ENCODE measurements at regions not wholly inside any gene's neighbourhood (a gene's known extent, or its start where the extent isn't known, plus 50 kb on each side); places are given as distances from the start of the nearest gene placed in this dataset.

DNA sequence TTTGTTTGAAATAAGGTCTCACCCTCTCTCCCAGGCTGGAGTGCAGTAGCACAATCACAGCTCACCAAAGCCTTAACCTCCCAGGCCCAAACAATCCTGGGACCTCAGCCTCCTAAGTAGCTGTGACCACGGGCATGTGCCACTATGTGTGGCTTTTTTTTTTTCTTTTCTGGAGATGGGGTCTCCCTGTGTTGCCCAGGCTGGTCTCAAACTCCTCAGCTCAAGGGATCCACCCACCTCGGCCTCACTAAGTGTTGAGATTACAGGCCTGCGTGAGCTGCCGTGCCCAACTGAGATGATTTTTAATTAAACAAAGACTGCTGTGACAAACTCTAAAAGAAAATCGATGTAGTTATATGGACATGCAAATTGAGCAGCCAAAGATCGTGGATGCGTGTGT lies 768.4 kb upstream of the ADGRL2 start:
- DNase-seq: no peak

DNA sequence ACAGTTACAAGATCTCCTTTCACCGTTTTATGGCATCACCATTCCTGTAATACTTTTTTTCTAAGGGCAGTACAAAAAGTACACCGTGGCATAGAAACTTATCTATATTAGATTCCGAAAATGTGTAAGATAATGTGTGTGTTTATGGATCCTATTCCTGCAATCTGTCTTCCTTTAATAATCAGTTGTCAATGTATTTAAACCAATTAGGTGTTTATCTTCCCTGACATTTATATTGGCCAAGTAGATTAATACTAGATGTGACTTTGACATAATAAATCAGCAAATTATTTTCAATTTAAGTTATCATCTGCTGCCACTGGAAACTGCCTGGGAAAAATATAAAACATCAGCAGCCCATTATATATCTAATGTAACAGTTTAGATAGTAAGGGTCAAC lies 770.3 kb upstream of the ADGRL2 start:
- DNase-seq: no peak

DNA sequence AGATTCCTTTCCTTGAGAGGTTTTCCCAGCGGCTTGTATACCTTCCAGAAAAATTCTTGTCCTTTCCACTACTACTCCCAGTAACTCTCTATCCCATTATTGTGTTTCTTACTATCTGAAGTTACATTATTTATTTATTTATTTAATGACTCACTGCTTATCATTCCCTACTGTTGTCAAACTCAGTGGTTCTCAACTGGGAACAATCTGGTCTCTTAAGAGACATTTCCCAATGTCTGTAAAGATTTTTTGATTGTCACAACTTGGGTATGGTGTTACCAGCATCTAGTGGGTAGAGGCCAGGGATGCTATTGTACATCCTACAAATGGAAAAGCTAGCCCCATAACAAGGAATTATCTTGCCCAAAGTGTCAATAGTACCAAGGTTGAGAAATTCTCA lies 771.5 kb upstream of the ADGRL2 start:
- DNase-seq: no peak

DNA sequence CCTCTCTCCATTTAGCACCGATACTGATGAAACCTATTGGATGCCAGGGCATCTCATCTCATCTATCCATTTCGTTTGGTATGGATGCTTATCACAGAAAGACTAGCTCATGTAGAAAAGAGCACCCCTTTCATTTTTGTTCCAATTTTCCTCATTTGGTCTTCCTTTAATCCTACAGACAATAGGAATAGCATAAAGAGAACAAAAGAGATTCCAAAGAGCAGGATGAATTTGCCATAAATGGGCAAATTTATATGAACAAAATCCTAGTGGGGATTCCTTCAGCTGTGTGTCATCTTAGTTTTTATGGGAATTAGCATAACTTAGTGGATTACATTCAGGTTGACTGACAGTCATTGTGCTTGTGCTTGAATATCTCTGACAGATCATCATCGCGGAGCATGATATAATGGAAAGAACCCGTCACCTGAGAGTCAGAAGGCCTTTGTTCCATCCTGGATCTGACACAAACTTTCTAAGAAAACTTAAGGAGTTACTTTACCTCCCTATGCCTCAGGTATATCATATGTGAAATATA lies 777.5 kb upstream of the ADGRL2 start:
- DNase-seq: no peak

DNA sequence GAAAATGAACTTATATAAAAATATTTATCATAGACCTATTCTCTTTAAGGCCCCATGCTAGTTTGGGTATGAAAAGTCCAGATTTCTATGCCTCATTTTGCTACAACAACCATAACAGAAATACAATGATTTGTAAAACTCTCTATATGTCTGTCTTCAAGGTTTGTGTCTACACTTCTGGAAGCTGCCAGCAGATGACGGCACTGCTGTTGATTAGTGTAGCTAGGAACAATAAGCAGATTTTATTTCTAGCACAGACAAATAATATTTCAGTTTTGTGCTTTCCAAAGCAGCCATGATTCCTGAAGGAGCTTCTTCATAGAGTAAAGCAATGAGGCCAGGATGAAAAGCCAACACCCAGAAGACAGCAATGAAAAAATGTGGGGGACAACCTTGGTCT lies 779.6 kb upstream of the ADGRL2 start:
- no peak for DNase-seq

DNA sequence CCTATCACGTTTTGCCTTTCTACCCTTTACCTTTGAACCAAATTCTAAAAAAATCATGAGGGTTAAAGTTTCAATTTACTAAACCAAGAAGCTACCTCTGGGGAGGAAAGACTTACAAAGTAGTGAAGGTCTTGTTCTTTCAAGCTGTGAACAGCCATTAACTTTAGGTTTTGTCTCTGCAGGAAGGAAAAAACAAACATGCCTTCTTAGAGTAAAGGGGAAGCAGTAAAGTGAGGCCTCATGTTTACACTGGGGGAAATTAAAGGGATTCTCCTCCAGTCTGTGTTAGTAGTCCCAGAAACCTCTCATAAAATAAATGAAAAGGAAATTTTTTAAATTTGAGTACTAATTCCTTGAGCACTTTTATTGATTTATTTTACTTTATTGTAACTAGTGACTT lies 780.2 kb upstream of the ADGRL2 start:
- DNase-seq: no peak

DNA sequence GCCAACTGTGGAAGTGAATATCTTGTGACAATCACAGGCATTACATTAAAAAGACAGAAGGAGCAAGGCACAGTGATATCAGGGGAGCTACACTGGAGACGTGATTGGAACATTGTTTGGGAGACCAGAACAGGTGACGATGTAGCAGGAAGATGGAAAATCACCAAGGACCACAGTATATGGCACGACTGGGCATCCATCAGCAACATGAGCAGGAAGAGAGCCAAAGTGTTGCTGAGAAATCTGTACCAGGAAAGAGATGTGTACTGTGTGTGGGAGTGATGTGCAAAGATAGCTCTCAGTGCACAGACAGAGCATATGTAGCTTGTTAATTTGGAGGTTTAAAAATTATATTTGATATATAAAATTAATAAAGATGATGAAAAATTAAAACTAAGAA lies 790.6 kb upstream of the ADGRL2 start:
- DNase-seq: no peak

DNA sequence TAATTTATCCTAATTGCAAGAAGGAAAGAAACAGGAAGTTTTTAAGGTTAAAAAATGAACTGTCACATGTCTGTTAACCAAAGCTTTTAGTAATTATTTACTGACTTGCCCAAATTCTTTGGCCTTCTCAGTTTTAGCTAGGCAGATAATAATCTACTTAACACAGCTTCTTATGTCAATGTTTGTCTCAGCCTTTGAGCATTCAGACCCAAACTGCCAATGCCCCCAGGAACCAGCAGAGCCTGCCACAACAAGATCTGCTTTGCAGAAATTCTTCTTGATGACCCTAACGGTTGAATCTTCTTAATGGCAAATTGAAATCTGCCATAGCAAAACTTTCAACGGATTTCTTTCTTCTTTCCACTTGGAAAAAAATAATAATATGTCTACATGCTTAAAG lies 792.4 kb upstream of the ADGRL2 start:
- DNase-seq: no peak

DNA sequence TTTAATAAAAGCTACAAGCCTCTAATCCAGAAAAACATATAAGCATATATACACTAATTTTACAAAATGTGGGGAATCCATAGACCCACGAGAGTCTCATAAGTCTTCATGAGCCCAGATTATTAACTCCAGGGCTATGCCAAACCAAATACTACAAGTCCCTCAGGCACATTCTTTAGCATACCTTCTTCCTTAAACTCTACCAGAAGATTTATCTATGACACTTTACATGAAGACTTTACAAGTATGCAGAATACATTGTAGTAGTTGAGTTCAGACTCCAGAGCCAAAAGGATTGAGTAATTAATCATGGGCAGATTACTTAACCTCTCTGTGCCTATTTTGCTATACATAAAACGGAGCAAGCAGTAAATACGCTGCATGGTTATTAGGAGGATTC lies 793.7 kb upstream of the ADGRL2 start:
- DNase-seq: no peak

DNA sequence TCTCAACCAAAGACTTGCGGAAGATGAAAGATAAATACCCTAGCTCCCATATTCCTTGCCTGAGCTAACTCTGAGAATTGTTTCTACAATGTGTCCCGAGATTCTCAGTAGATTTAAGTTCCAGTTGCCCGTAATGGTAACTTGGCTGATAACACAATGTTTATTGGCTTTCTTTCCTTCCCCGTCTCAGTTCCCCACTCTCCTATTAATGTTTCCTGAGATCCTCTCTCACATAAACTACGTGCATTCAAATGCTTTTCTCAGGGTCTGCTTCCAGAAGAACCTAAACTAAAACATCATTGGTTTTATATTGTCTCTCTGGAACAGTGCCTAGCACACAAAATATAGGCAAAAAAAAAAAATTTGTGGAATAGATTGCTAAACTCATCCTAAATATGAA lies 794.2 kb upstream of the ADGRL2 start:
- no peak for DNase-seq

DNA sequence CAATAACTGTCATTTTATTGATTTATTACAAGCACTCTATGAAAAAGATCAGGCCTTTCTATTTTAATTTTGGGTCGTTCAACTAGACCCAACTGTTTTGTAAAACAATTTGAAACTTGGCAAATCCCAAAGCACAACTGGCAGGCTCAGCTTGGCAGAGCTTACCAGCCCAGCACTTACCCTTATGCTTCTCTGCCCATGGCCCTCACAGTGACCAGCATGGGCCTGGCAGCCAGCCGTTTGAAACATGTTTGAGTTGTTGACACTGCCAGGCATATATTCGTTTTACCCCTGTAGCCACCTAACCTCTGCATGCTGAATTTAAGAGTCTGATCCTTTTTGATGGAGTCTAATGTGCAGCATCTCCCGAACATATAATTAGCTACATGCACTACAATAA lies 796.7 kb upstream of the ADGRL2 start:
- DNase-seq: peak; percentile 3

DNA sequence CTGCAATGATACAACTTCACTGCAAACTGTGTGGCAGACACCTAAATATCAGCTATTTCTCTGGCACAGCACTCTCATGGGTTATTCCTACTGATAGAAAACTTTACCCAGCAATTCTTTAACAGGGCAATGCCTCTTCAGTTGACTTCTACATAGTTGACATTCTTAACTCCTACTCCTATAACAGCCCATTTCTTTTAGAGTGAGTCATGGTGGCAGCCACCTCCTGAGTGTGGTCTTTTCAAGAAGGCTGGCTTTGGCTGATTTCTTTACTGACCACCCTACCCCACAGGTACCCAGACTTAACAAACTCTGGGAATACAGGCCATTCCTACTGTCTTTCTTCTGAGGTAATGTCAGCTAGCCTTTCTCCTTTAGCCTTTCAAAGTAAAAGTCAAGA lies 805.8 kb upstream of the ADGRL2 start:
- no peak for DNase-seq

DNA sequence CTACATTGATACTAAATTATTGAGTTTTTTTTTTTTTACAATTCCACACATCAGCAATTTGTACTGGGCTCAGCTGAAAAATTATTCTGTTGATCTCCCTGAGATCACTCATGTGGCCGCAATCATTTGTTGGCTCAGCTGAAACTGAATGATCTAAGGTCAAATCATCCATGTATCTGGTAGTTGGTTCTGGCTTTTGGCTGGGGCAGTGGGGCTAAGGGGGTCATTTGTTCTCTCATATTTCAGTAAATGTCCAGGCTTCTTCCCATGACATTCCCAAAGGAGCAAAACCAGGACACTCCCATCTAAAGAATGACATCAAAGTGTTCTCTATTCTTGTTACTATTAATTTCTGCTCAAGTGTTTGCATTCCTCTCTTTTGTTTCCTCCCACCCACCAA lies 806.7 kb upstream of the ADGRL2 start:
- no peak for DNase-seq

DNA sequence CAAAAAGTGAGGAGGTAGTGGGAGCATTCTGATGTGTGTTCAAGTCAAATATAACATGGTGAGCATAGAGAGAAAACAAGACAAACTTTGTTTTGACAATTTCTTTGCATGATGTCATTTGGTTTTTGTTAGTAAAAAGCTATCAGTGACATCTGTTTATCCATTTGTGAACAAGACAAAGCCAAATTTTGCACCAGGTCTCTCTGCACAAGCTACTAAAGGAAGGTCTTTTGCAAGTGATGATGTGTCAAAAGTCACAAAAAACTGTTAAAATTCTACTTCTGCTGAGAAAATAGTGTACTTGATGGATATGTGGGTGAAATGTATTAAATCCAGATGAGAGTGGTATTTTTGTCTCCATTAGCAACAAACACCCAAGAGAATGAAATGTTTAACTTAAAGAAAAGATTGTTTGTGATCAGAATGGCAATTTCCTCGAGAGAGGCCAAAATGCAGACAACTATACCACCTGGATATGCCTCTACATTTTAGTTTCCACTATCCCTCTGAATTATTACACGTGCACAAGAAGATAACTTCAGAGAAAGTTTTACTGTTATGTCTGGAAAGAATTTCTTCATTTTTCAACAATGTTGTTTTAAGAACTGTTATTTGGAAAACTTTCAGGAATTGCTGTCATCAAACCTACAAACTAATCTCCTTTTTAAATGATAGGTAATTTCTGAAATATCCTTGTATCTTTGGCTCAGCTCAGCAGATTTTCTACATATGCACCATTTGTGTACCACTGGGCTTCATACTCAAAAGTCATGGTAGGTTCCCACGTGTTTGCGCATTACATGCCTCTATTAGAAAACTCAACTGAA lies 807.4 kb upstream of the ADGRL2 start:
- DNase-seq: no peak

DNA sequence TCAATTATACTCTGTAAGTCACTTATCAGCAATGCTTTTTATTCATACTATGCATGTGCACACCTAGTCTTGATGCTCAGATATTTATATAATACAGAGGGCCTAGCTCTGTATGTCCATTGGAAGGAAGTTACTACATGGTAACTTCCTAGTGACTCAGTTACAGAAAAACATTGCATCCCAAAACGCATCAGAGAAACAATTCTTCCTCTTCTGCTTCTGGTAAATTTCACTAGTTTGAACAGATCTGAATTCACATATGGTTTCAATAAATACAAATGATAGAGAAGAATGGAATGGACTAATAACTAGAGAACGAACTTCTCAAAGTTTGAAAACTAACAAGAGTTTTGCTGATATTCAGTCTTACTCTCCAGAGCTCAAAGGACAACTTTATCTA lies 811.3 kb upstream of the ADGRL2 start:
- no peak for DNase-seq

DNA sequence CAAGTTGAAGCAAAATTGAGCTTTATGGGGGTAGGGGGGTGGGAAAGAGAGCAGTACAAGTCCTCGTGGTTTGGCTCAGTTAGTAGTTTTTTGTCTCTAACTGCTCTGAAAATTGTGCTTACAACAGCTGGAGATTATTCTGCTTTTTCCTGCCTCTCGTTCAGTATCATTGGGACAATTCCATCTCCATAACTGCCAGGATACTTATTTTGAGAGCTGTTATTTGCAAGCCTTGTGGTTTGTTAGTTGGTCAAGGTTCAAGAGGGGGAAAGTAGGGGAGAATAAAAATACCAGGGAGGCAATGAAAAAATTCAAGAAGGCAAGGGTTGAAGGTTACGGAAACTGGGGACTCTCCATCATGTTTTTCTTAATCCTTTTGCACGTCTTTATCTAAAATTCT lies 811.8 kb upstream of the ADGRL2 start:
- DNase-seq: no peak

DNA sequence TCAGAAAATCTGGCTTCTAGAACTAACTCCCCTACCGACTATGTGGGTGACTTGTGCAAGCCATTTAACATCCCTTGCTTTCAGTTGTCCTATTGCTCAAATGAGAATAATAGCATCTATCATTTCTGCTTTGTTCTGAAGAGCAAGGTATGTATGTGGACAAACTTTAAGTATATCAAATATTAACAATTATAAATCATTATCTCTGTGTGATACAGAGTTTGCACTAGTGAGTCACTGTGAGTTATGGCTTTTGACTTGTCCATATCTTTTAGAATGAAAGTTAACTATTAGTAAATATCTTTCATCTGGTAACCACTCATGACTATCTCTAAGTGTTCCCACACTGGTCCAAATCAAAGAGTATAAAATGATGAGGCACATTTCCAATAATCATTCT lies 812.9 kb upstream of the ADGRL2 start:
- no peak for DNase-seq

DNA sequence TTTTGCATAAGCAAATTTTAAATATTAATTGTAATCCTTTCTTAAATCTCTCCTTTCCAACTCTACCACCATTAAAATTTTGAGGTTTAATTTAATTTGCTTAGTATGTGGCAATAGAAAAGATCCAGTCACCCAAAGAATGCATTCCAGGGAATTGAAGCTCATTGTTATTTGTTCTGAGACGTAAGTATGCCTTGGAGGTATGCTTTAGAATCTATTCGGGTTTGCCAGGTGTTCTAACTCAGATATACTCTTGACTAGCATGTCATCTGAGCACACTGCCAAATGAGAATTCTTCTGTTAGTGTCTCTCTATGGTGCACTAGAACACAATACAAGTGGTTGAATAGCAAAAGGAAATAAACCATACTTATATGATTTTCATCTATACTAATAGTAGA lies 813.6 kb upstream of the ADGRL2 start:
- DNase-seq: no peak

DNA sequence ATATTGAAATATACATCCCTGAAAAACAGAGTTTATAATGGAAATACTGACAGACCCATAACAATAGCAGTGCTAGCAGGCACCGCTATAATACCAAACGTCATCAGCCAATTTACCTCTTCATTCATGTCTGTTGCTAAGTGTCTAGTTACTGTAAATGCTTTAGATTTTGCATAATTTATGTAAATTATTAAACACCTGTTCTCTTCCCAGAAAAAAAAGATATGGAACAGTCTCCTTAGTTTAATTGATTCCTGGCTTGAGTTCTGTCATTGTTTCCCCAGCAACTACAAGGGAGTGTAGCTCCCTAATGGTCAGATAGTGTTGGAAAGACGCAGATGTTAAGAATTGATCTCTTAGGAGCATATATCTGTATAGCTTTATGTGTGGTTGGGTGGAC lies 817.9 kb upstream of the ADGRL2 start:
- DNase-seq: no peak

DNA sequence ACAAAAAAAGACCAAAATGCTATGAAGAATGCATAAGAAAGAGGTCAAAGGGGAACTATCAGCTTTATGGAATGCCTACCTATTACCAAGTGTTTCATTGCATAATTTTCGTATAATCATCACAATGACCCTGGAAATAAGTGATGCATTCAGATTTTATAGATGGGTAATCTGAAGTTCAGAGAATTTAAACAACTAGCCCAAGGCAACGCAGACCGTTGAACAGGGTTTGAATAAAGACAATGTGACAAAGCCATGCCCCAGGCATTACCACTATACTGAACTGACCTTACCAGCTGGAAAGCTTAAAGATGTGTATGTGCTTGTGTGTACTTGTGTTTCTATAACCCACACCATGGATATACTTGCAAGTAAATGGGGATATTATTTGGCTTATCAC lies 827.6 kb upstream of the ADGRL2 start:
- no peak for DNase-seq

DNA sequence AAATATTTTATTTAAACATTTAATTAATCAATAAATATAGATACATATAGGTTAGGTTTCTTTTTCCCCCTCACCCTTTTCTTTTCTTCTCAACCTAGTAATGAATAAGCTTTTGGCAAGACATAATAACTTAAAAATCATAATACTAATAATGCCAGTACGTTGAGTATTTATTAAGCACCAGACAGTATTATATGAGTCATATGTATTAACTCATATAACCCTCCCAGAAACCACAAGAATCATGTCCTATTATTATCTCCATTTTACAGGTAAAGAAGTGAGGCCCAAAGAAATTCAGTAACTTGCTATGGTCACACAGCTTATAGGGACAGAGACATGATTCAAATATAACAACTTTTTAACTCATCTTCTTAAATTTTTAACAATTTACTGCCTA lies 834.5 kb upstream of the ADGRL2 start:
- no peak for DNase-seq

DNA sequence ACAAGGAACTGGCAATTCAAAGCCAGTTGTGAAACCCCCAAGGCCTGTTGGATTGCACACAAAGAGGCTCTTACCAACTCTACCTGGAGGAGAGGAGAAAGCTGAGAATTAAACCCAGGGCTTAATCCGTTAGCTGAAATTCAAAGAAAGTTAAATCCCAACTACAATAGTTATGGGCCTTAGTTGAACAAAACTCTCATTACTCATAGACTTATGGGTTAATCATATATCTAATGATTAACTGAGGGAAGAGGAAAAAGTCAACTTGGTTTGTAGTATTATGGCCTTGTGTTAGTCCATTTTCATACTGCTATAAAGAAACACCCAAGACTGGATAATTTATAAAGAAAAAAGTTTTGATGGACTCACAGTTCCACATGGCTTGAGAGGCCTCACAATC lies 838.2 kb upstream of the ADGRL2 start:
- DNase-seq: no peak

DNA sequence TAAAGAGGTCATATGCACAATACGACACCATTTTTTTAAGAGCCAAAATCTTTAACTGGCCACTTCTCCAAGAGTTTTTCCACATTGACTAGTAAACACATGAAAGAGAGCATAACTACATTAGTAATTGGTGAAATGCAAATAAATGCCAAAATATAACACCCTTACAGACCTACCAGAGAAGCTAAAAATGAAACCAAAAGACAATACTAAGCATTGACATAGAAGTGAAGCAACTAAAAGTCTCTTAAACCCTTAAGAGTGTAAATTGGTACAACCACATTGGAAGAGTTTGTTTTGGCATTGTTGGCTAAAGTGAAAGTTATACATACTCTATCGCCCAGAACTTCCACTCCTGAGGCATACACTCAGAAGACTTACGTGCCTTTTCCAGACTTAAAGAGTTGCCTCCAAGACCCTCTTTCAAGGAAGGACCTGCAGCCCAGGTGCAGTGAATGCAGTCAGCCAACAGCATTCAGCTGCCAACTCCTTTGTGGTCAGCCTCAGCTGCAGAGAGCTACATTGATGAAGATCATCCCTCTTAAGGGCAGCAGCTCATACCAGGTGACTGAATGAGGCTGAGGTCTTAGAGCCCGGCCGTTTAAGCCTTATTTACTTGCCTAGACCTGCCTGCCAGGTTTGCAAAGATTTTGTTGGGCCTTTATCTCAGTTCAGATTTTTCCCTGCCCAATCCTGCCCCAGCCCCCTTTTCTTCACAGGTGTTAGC lies 839.1 kb upstream of the ADGRL2 start:
- no peak for DNase-seq

DNA sequence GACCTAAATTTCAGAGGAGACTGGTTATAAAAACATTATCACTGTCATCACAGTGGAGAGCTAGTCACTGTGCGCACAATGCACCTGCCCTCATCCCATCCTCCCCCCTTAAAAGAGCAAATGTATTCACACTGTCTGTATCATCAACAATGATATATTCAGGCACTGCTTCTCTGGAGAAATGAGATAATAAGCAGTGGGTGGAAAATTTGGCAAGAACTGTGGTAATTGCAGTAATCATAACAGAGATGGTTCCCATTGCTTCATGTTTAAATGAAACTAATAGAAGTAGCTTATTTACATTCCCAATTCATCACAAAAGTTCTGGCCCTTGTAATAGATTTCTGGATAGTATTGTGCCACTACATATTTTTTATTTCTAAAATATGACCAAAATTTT lies 867.4 kb upstream of the ADGRL2 start:
- no peak for DNase-seq

DNA sequence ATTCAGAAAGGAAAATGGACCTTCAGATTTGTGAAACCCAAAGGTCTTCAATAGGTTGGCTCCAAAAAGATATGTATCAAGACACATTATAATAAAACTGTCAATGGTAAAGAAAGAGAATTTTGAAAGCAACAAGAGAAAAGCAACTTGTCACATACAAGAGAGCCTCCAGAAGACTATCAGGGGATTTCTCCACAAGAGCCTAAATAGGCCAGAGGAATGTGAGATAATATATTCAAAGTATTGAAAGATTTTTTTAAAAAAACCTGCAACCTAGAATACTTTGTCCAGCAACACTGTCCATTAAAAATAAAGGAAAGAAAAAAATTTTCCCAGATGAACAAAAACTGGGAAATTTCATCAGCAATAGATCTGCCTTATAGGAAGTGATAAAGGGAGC lies 869.6 kb upstream of the ADGRL2 start:
- DNase-seq: no peak

Measured in midbrain (tissue), 1 donor.